ENCODE measurements at regions not wholly inside any gene's neighbourhood (a gene's known extent, or its start where the extent isn't known, plus 50 kb on each side); places are given as distances from the start of the nearest gene placed in this dataset.
"Not testable (repeated sequence)": the region's sequence is repeated elsewhere in the genome, so short reads cannot be mapped to it uniquely, and the experiment has no call there.

GRCh38 chr3:157919319-157919887 lies 186.8 kb downstream of the SHOX2 start:
- no peak overlapping the region for H3K4me3 ChIP-seq (ENCODE audit: low read length)
- no peaks in the 10 kb centered on the region for H3K27me3 ChIP-seq (ENCODE audit: control insufficient read depth, insufficient read depth, low read length)
- H3K36me3 ChIP-seq (ENCODE audit: control insufficient read depth, low read depth, low read length), result no peaks in the 10 kb centered on the region
- no peaks in the 10 kb centered on the region for H3K4me1 ChIP-seq (ENCODE audit: control insufficient read depth, low read depth, low read length)
- no peaks in the 10 kb centered on the region for H3K9me3 ChIP-seq (ENCODE audit: control insufficient read depth, low read depth, low read length)
- H3K9ac ChIP-seq (ENCODE audit: low read length), result no peak overlapping the region
- no peak overlapping the region for H3K27ac ChIP-seq (ENCODE audit: low read length)

- Histone ChIP-seq H3K9ac (ENCODE audit: low read length) (no peak overlapping the region), H3K9me3 (ENCODE audit: control insufficient read depth, low read depth, low read length) (no peaks in the 10 kb centered on the region), H3K4me1 (ENCODE audit: control insufficient read depth, low read depth, low read length) (no peaks in the 10 kb centered on the region)
Measured at GRCh38 chr3:157918402-157918801, 187.8 kb downstream of the SHOX2 start.

GRCh38 chr3:157916672-157917071 lies 189.5 kb downstream of the SHOX2 start:
- Histone ChIP-seq H3K4me3 (ENCODE audit: low read length) (no peak overlapping the region), H3K27ac (ENCODE audit: low read length) (no peak overlapping the region), H3K27me3 (ENCODE audit: control insufficient read depth, insufficient read depth, low read length) (no peaks in the 10 kb centered on the region)

More at GRCh38 chr3:157918402-157918801, 187.8 kb downstream of the SHOX2 start:
- Histone ChIP-seq H3K36me3 (ENCODE audit: control insufficient read depth, low read depth, low read length) (no peaks in the 10 kb centered on the region), H3K27ac (ENCODE audit: low read length) (no peak overlapping the region), H3K27me3 (ENCODE audit: control insufficient read depth, insufficient read depth, low read length) (no peaks in the 10 kb centered on the region), H3K4me3 (ENCODE audit: low read length) (no peak overlapping the region)

GRCh38 chr3:157914882-157915281 lies 191.3 kb downstream of the SHOX2 start:
- Histone ChIP-seq H3K4me3 (ENCODE audit: low read length) (no peak overlapping the region), H3K9me3 (ENCODE audit: control insufficient read depth, low read depth, low read length) (no peaks in the 10 kb centered on the region), H3K27me3 (ENCODE audit: control insufficient read depth, insufficient read depth, low read length) (no peaks in the 10 kb centered on the region), H3K9ac (ENCODE audit: low read length) (no peak overlapping the region), H3K36me3 (ENCODE audit: control insufficient read depth, low read depth, low read length) (no peaks in the 10 kb centered on the region), H3K4me1 (ENCODE audit: control insufficient read depth, low read depth, low read length) (no peaks in the 10 kb centered on the region), H3K27ac (ENCODE audit: low read length) (no peak overlapping the region)

More at GRCh38 chr3:157916672-157917071, 189.5 kb downstream of the SHOX2 start:
- no peaks in the 10 kb centered on the region for H3K36me3 ChIP-seq (ENCODE audit: control insufficient read depth, low read depth, low read length)
- no peak overlapping the region for H3K9ac ChIP-seq (ENCODE audit: low read length)
- H3K4me1 ChIP-seq (ENCODE audit: control insufficient read depth, low read depth, low read length), result no peaks in the 10 kb centered on the region
- no peaks in the 10 kb centered on the region for H3K9me3 ChIP-seq (ENCODE audit: control insufficient read depth, low read depth, low read length)

GRCh38 chr3:157913741-157914150 lies 192.5 kb downstream of the SHOX2 start:
- no peak overlapping the region for H3K27ac ChIP-seq (ENCODE audit: low read length)
- no peaks in the 10 kb centered on the region for H3K4me1 ChIP-seq (ENCODE audit: control insufficient read depth, low read depth, low read length)
- no peaks in the 10 kb centered on the region for H3K9me3 ChIP-seq (ENCODE audit: control insufficient read depth, low read depth, low read length)

GRCh38 chr3:157912514-157913451 lies 193.4 kb downstream of the SHOX2 start:
- H3K27ac ChIP-seq (ENCODE audit: low read length), result no peak overlapping the region
- no peaks in the 10 kb centered on the region for H3K36me3 ChIP-seq (ENCODE audit: control insufficient read depth, low read depth, low read length)
- H3K4me1 ChIP-seq (ENCODE audit: control insufficient read depth, low read depth, low read length), result no peaks in the 10 kb centered on the region
- H3K9ac ChIP-seq (ENCODE audit: low read length), result no peak overlapping the region
- no peaks in the 10 kb centered on the region for H3K9me3 ChIP-seq (ENCODE audit: control insufficient read depth, low read depth, low read length)
- H3K27me3 ChIP-seq (ENCODE audit: control insufficient read depth, insufficient read depth, low read length), result no peaks in the 10 kb centered on the region
- no peak overlapping the region for H3K4me3 ChIP-seq (ENCODE audit: low read length)

More at GRCh38 chr3:157913741-157914150, 192.5 kb downstream of the SHOX2 start:
- H3K4me3 ChIP-seq (ENCODE audit: low read length), result no peak overlapping the region
- no peaks in the 10 kb centered on the region for H3K36me3 ChIP-seq (ENCODE audit: control insufficient read depth, low read depth, low read length)
- no peaks in the 10 kb centered on the region for H3K27me3 ChIP-seq (ENCODE audit: control insufficient read depth, insufficient read depth, low read length)
- H3K9ac ChIP-seq (ENCODE audit: low read length), result no peak overlapping the region

GRCh38 chr3:157906627-157907026 lies 199.6 kb downstream of the SHOX2 start:
- Histone ChIP-seq H3K9me3 (ENCODE audit: control insufficient read depth, low read depth, low read length) (no peaks in the 10 kb centered on the region), H3K27me3 (ENCODE audit: control insufficient read depth, insufficient read depth, low read length) (no peaks in the 10 kb centered on the region), H3K4me1 (ENCODE audit: control insufficient read depth, low read depth, low read length) (no peaks in the 10 kb centered on the region)

GRCh38 chr3:157905885-157906284 lies 200.3 kb downstream of the SHOX2 start:
- no peak overlapping the region for H3K27ac ChIP-seq (ENCODE audit: low read length)
- H3K27me3 ChIP-seq (ENCODE audit: control insufficient read depth, insufficient read depth, low read length), result no peaks in the 10 kb centered on the region
- no peaks in the 10 kb centered on the region for H3K4me1 ChIP-seq (ENCODE audit: control insufficient read depth, low read depth, low read length)
- no peaks in the 10 kb centered on the region for H3K36me3 ChIP-seq (ENCODE audit: control insufficient read depth, low read depth, low read length)
- H3K9ac ChIP-seq (ENCODE audit: low read length), result no peak overlapping the region
- H3K4me3 ChIP-seq (ENCODE audit: low read length), result no peak overlapping the region
- H3K9me3 ChIP-seq (ENCODE audit: control insufficient read depth, low read depth, low read length), result no peaks in the 10 kb centered on the region

More at GRCh38 chr3:157906627-157907026, 199.6 kb downstream of the SHOX2 start:
- Histone ChIP-seq H3K9ac (ENCODE audit: low read length) (no peak overlapping the region), H3K36me3 (ENCODE audit: control insufficient read depth, low read depth, low read length) (no peaks in the 10 kb centered on the region), H3K4me3 (ENCODE audit: low read length) (no peak overlapping the region), H3K27ac (ENCODE audit: low read length) (no peak overlapping the region)

- H3K4me3 ChIP-seq (ENCODE audit: low read length); H3K36me3 ChIP-seq (ENCODE audit: control insufficient read depth, low read depth, low read length); H3K27ac ChIP-seq (ENCODE audit: low read length); H3K27me3 ChIP-seq (ENCODE audit: control insufficient read depth, insufficient read depth, low read length); H3K9me3 ChIP-seq (ENCODE audit: control insufficient read depth, low read depth, low read length); H3K9ac ChIP-seq (ENCODE audit: low read length); H3K4me1 ChIP-seq (ENCODE audit: control insufficient read depth, low read depth, low read length): not testable (repeated sequence)
Measured at GRCh38 chr3:157902680-157903079, 203.5 kb downstream of the SHOX2 start.

GRCh38 chr3:157888040-157888439 lies 218.2 kb downstream of the SHOX2 start:
- H3K27ac ChIP-seq (ENCODE audit: low read length), result no peak overlapping the region
- no peak overlapping the region for H3K4me3 ChIP-seq (ENCODE audit: low read length)
- no peaks in the 10 kb centered on the region for H3K9me3 ChIP-seq (ENCODE audit: control insufficient read depth, low read depth, low read length)
- no peaks in the 10 kb centered on the region for H3K27me3 ChIP-seq (ENCODE audit: control insufficient read depth, insufficient read depth, low read length)
- no peaks in the 10 kb centered on the region for H3K36me3 ChIP-seq (ENCODE audit: control insufficient read depth, low read depth, low read length)
- H3K4me1 ChIP-seq (ENCODE audit: control insufficient read depth, low read depth, low read length), result no peaks in the 10 kb centered on the region
- no peak overlapping the region for H3K9ac ChIP-seq (ENCODE audit: low read length)

GRCh38 chr3:157876556-157876955 lies 229.7 kb downstream of the SHOX2 start:
- Histone ChIP-seq H3K9ac (ENCODE audit: low read length) (no peak overlapping the region), H3K4me3 (ENCODE audit: low read length) (no peak overlapping the region), H3K27ac (ENCODE audit: low read length) (no peak overlapping the region), H3K9me3 (ENCODE audit: control insufficient read depth, low read depth, low read length) (peaks cover 6% of the 10 kb centered on the region), H3K27me3 (ENCODE audit: control insufficient read depth, insufficient read depth, low read length) (no peaks in the 10 kb centered on the region), H3K36me3 (ENCODE audit: control insufficient read depth, low read depth, low read length) (no peaks in the 10 kb centered on the region), H3K4me1 (ENCODE audit: control insufficient read depth, low read depth, low read length) (no peaks in the 10 kb centered on the region)
